Sigmoid colon (tissue), 6 donors: ENCODE measurements at regions not wholly inside any gene's neighbourhood (a gene's known extent, or its start where the extent isn't known, plus 50 kb on each side); places are given as distances from the start of the nearest gene placed in this dataset.

Experiments used
- DNase-seq: peaks from one replicate; pipeline ENCODE4 v3.0.0-alpha.2; 2019
- H3K27ac ChIP-seq, 4 donors: fragments of 200-600 bp; sonication (generic); one replicate each; pipeline ENCODE4 v1.5.1; 2016 to 2019; ENCODE audit warnings: mild to moderate bottlenecking in 1 of 4
- H3K27me3 ChIP-seq, 3 donors: fragments of 200-600 bp; sonication (generic); one replicate each; pipeline ENCODE4 v1.5.1; 2019; ENCODE audit warnings: mild to moderate bottlenecking in 1 of 3
- H3K36me3 ChIP-seq, 4 donors: fragments of 200-600 bp; sonication (generic); one replicate each; pipeline ENCODE4 v1.5.1; 2016 to 2019
- H3K4me1 ChIP-seq, 4 donors: fragments of 200-600 bp; sonication (generic); one replicate each; pipeline ENCODE4 v1.5.1; 2017 to 2019
- H3K4me3 ChIP-seq, 4 donors: fragments of 200-600 bp; sonication (generic); one replicate each; pipeline ENCODE4 v1.5.1; 2017 to 2019; ENCODE audit warnings: mild to moderate bottlenecking in 2 of 4, moderate library complexity in 1 of 4
- H3K9me3 ChIP-seq, 4 donors: fragments of 200-600 bp in 3 of 4; sonication (generic) in 3 of 4; one replicate each; pipeline versions ENCODE4 v1.5.1 to v1.6.1; 2013 to 2019
- CTCF ChIP-seq, 4 experiments: fragments of 450-650 bp in 3 of 4; fragments of 200-600 bp in 1 of 4; IDR thresholded peaks; one replicate each; pipeline ENCODE4 v1.5.1; 2016 to 2019; ENCODE audit warnings: antibody characterized with exemption in 4 of 4, mild to moderate bottlenecking in 3 of 4, moderate library complexity in 2 of 4
- EP300 ChIP-seq, 4 donors: sonication (generic); formaldehyde crosslinking; IDR thresholded peaks; one replicate each; pipeline ENCODE4 v1.6.1; 2017; ENCODE audit warnings: antibody characterized with exemption in 4 of 4
- POLR2A ChIP-seq, 2 donors: fragments of 450-650 bp; IDR thresholded peaks; one replicate each; pipeline ENCODE4 v1.6.1; 2016; ENCODE audit warnings: antibody characterized with exemption in 2 of 2, mild to moderate bottlenecking in 2 of 2, moderate library complexity in 2 of 2
- POLR2AphosphoS5 ChIP-seq, 4 donors: sonication (generic); formaldehyde crosslinking; IDR thresholded peaks; one replicate each; pipeline ENCODE4 v1.6.1; 2017; ENCODE audit warnings: antibody characterized with exemption in 4 of 4
- WGBS, 2 donors: extraction: QIAGEN DNeasy Blood & Tissue Kit; methylation state at CpG; one replicate each; pipeline ENCODE4 v1.1.7; 2013; 5-methylcytosine and 5-hydroxymethylcytosine counted together
- intact Hi-C: fragments of 100-400 bp; cut with DNase I; formaldehyde crosslinking; loops from one replicate; pipeline ENCODE4 v1.15.1; 2023
- donor health status: healthy with polysubstance abuse.
- donor health status: healthy.

GRCh38 chr5:100693481-100693880, 158.3 kb downstream of the FAM174A start:
- H3K27ac ChIP-seq = no peak overlapping the region
- H3K27me3 ChIP-seq = no peaks in the 10 kb centered on the region
- TF ChIP-seq POLR2AphosphoS5 (IDR thresholded peaks at IDR 0.05) (no peak), EP300 (IDR thresholded peaks at IDR 0.05) (no peak), POLR2A (IDR thresholded peaks at IDR 0.05) (no peak), CTCF (IDR thresholded peaks at IDR 0.05) (no peak)
- intact Hi-C loops = no loop called here
- no peaks in the 10 kb centered on the region for H3K4me1 ChIP-seq
- DNase-seq = no peak
- no peak overlapping the region for H3K4me3 ChIP-seq
- H3K36me3 ChIP-seq = no peaks in the 10 kb centered on the region
- no peaks in the 10 kb centered on the region for H3K9me3 ChIP-seq
- 58 to 85% methylated on average over 1 of the region's 1 CpG for WGBS, 2 donors

- no peaks in the 10 kb centered on the region for H3K4me1 ChIP-seq
- H3K9me3 ChIP-seq = no peaks in the 10 kb centered on the region
- H3K27me3 ChIP-seq = no peaks in the 10 kb centered on the region
- H3K4me3 ChIP-seq = no peak overlapping the region
- TF ChIP-seq POLR2AphosphoS5 (IDR thresholded peaks at IDR 0.05) = no peak
- TF ChIP-seq POLR2A (IDR thresholded peaks at IDR 0.05) = no peak
- no peak for TF ChIP-seq EP300 (IDR thresholded peaks at IDR 0.05)
- no peak for TF ChIP-seq CTCF (IDR thresholded peaks at IDR 0.05)
- no peak overlapping the region for H3K27ac ChIP-seq
- no peak for DNase-seq
- no peaks in the 10 kb centered on the region for H3K36me3 ChIP-seq
- intact Hi-C loops = no loop called here
- 51 to 65% methylated on average over 4 of the region's 4 CpGs for WGBS, 2 donors
Observed at GRCh38 chr5:100694100-100694499, 158.9 kb downstream of the FAM174A start.

- TF ChIP-seq POLR2A (IDR thresholded peaks at IDR 0.05) (no peak), EP300 (IDR thresholded peaks at IDR 0.05) (no peak), CTCF (IDR thresholded peaks at IDR 0.05) (no peak), POLR2AphosphoS5 (IDR thresholded peaks at IDR 0.05) (no peak)
- H3K27ac ChIP-seq = no peak overlapping the region
- DNase-seq = no peak
- no peak overlapping the region for H3K4me3 ChIP-seq
- 84 to 92% methylated on average over 2 of the region's 2 CpGs for WGBS, 2 donors
- no peaks in the 10 kb centered on the region for H3K36me3 ChIP-seq
- H3K4me1 ChIP-seq = no peaks in the 10 kb centered on the region
- no peaks in the 10 kb centered on the region for H3K9me3 ChIP-seq
- H3K27me3 ChIP-seq = no peaks in the 10 kb centered on the region
- intact Hi-C loops = no loop called here
Observed at GRCh38 chr5:100697970-100698369, 162.8 kb downstream of the FAM174A start.

GRCh38 chr5:100706776-100707175, 171.6 kb downstream of the FAM174A start:
- no peak for DNase-seq
- Histone ChIP-seq H3K36me3 (no peaks in the 10 kb centered on the region), H3K27ac (no peak overlapping the region), H3K4me1 (no peaks in the 10 kb centered on the region), H3K4me3 (no peak overlapping the region), H3K27me3 (no peaks in the 10 kb centered on the region), H3K9me3 (no peaks in the 10 kb centered on the region)
- WGBS, 2 donors = 11 to 45% methylated on average over 1 of the region's 1 CpG
- no peak for TF ChIP-seq EP300 (IDR thresholded peaks at IDR 0.05)
- peak in 1 of 4 donors; percentile 21 for TF ChIP-seq POLR2AphosphoS5 (IDR thresholded peaks at IDR 0.05)
- TF ChIP-seq CTCF (IDR thresholded peaks at IDR 0.05) = no peak
- intact Hi-C loops = no loop called here

DNA sequence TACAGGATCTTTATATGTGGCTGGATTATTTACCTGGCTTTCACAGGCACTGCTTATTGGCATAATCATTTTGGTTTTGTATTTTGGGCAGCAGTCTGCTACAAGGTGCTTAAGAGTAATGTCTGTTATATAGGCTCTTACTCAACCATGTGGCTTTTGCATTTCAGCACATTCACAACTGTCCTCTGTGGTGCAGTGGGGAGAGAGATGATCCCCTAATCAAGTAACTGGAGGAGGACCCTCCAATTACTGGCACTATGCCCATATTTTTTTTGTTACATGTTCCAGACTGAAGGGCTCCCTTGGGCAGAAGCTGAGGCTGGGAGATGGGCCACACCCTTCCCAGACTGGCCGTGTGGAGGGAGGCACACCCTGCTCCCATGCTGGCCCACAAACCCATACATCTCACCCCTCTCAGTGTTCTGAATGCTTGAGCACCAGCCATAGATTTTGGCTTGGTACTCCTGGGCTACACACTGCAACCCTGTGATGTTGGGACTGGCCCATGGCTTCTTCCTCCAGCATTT, 173.5 kb downstream of the FAM174A start:
- intact Hi-C loops = no loop called here
- Histone ChIP-seq H3K27ac (no peak overlapping the region), H3K4me1 (no peaks in the 10 kb centered on the region), H3K9me3 (no peaks in the 10 kb centered on the region), H3K36me3 (no peaks in the 10 kb centered on the region), H3K27me3 (no peaks in the 10 kb centered on the region), H3K4me3 (no peak overlapping the region)
- DNase-seq = peak; percentile 32
- TF ChIP-seq CTCF (IDR thresholded peaks at IDR 0.05) = no peak
- no peak for TF ChIP-seq POLR2A (IDR thresholded peaks at IDR 0.05)
- WGBS, 2 donors = 19 to 67% methylated on average over 1 of the region's 1 CpG
